ENCODE measurements at regions not wholly inside any gene's neighbourhood (a gene's known extent, or its start where the extent isn't known, plus 50 kb on each side); places are given as distances from the start of the nearest gene placed in this dataset.

- DNase-seq: no peak
Observed at GRCh38 chr12:127421614-127422013, 845.4 kb upstream of the TMEM132C start.

GRCh38 chr12:127422935-127423566, 843.9 kb upstream of the TMEM132C start:
- no peak for DNase-seq

GRCh38 chr12:127425474-127425873, 841.5 kb upstream of the TMEM132C start:
- DNase-seq: no peak

GRCh38 chr12:127428420-127428819, 838.5 kb upstream of the TMEM132C start:
- no peak for DNase-seq

- no peak for DNase-seq
Observed at GRCh38 chr12:127429551-127430285, 837.3 kb upstream of the TMEM132C start.

- DNase-seq: no peak
Observed at GRCh38 chr12:127430401-127430800, 836.6 kb upstream of the TMEM132C start.

GRCh38 chr12:127431177-127431576, 835.8 kb upstream of the TMEM132C start:
- DNase-seq: no peak

GRCh38 chr12:127431594-127431993, 835.4 kb upstream of the TMEM132C start:
- no peak for DNase-seq

- DNase-seq: no peak
Observed at GRCh38 chr12:127435439-127435838, 831.5 kb upstream of the TMEM132C start.

GRCh38 chr12:127438512-127439244, 828.3 kb upstream of the TMEM132C start:
- no peak for DNase-seq

- no peak for DNase-seq
Observed at GRCh38 chr12:127445581-127446139, 821.3 kb upstream of the TMEM132C start.

GRCh38 chr12:127448906-127449305, 818.1 kb upstream of the TMEM132C start:
- no peak for DNase-seq

- no peak for DNase-seq
Observed at GRCh38 chr12:127450826-127451225, 816.1 kb upstream of the TMEM132C start.

GRCh38 chr12:127455347-127456265, 811.4 kb upstream of the TMEM132C start:
- no peak for DNase-seq

GRCh38 chr12:127457726-127458125, 809.2 kb upstream of the TMEM132C start:
- DNase-seq: no peak

GRCh38 chr12:127459166-127459565, 807.8 kb upstream of the TMEM132C start:
- DNase-seq: no peak

- no peak for DNase-seq
Observed at GRCh38 chr12:127459687-127460086, 807.3 kb upstream of the TMEM132C start.

- no peak for DNase-seq
Observed at GRCh38 chr12:127463237-127463636, 803.7 kb upstream of the TMEM132C start.

GRCh38 chr12:127469331-127469730, 797.6 kb upstream of the TMEM132C start:
- no peak for DNase-seq

GRCh38 chr12:127473766-127474165, 793.2 kb upstream of the TMEM132C start:
- no peak for DNase-seq

- no peak for DNase-seq
Observed at GRCh38 chr12:127479256-127479655, 787.7 kb upstream of the TMEM132C start.

- no peak for DNase-seq
Observed at GRCh38 chr12:127480775-127481314, 786.1 kb upstream of the TMEM132C start.

Measured in CD4-positive, alpha-beta T cell treated with Interleukin-4 for 1 hour (primary cell).